ENCODE measurements at regions not wholly inside any gene's neighbourhood (a gene's known extent, or its start where the extent isn't known, plus 50 kb on each side); places are given as distances from the start of the nearest gene placed in this dataset.
"Not testable (repeated sequence)": the region's sequence is repeated elsewhere in the genome, so short reads cannot be mapped to it uniquely, and the experiment has no call there.

DNA sequence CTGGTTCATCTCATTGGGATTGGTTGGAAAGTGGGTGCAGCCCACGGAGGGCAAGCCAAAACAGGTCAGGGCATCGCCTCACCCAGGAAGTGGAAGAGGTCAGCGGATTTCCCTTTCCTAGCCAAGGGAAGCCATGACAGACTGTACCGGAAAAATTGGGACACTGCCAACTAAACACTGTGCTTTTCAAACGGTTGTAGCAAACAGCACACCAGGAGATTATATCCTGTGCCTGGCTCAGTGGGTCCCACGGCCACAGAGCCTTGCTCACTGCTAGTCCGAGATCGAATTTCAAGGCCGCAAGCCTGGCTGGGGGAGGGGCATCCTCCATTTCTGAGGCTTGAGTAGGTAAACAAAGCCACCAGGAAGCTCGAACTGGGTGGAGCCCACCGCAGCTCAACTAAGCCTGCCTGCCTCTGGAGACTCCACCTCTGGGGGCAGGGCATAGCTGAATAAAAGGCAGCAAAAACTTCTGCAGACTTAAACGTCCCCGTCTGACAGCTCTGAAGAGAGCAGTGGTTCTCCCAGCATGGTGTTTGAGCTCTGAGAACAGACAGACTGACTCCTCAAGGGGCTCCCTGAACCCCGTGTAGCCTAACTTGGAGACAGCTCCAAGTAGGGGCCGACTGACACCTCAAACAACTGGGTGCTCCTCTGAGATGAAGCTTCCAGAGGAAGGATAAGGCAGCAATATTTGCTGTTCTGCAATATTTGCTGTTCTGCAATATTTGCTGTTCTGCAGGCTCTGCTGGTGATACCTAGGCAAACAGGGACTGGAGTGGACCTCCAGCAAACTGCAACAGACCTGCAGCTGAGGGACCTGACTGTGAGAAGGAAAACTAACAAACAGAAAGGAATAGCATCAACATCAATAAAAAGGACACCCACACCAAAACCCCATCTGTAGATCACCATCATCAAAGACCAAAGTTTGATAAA is 191.0 kb upstream of the IRAK1BP1 start:
- TF ChIP-seq, protein P1, sequence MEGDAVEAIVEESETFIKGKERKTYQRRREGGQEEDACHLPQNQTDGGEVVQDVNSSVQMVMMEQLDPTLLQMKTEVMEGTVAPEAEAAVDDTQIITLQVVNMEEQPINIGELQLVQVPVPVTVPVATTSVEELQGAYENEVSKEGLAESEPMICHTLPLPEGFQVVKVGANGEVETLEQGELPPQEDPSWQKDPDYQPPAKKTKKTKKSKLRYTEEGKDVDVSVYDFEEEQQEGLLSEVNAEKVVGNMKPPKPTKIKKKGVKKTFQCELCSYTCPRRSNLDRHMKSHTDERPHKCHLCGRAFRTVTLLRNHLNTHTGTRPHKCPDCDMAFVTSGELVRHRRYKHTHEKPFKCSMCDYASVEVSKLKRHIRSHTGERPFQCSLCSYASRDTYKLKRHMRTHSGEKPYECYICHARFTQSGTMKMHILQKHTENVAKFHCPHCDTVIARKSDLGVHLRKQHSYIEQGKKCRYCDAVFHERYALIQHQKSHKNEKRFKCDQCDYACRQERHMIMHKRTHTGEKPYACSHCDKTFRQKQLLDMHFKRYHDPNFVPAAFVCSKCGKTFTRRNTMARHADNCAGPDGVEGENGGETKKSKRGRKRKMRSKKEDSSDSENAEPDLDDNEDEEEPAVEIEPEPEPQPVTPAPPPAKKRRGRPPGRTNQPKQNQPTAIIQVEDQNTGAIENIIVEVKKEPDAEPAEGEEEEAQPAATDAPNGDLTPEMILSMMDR (IDR thresholded peaks at IDR 0.05): not testable (repeated sequence)
- not testable (repeated sequence) for TF ChIP-seq EP300 (IDR thresholded peaks at IDR 0.05; ENCODE audit: low read depth); POLR2AphosphoS5 (IDR thresholded peaks at IDR 0.05)

All from transverse colon (tissue), 4 donors.